ENCODE measurements at regions not wholly inside any gene's neighbourhood (a gene's known extent, or its start where the extent isn't known, plus 50 kb on each side); places are given as distances from the start of the nearest gene placed in this dataset.

DNA sequence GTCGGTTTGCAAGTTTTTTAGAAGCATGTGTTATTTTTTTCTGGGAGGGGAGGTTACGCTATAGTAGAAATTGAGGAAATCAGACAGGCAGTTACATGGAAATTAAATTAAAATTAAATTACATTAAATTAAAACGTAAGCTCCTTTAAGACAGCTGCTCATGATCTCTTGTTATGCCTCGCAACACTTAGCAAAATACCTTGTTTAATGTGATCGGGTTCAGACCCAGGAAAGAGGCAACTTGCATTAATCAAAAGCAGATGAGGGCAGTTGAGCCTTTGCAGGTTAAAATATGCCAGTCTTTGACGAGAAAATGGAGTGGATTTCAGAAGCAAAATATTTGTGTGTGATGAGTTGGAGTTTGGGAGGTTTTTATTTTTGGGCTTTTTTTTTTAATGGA is 651.8 kb downstream of the INHBA start:
- TF ChIP-seq POLR2A (IDR thresholded peaks at IDR 0.05; ENCODE audit: low read length) (no peak), RFX5 (IDR thresholded peaks at IDR 0.05) (no peak), CTCF (IDR thresholded peaks at IDR 0.05) (no peak), HOXA7 (CRISPR knock-in tag; IDR thresholded peaks at IDR 0.05) (no peak), ATOH8 (CRISPR knock-in tag; IDR thresholded peaks at IDR 0.05; ENCODE audit: low read depth) (no peak), HDAC2 (IDR thresholded peaks at IDR 0.05) (no peak), MYC (IDR thresholded peaks at IDR 0.05; ENCODE audit: borderline replicate concordance, low read length) (no peak), EP300 (IDR thresholded peaks at IDR 0.05) (no peak), ZFP36 (IDR thresholded peaks at IDR 0.05; ENCODE audit: borderline replicate concordance, partially characterized antibody) (no peak), KDM5A (IDR thresholded peaks at IDR 0.05) (no peak), TP53 (CRISPR knock-in tag; IDR thresholded peaks at IDR 0.05) (no peak), RAD21 (conservative IDR thresholded peaks at IDR 0.05 in 1 of 2, IDR thresholded peaks at IDR 0.05 in 1 of 2) (no peak)
- TF ChIP-seq, protein P1, sequence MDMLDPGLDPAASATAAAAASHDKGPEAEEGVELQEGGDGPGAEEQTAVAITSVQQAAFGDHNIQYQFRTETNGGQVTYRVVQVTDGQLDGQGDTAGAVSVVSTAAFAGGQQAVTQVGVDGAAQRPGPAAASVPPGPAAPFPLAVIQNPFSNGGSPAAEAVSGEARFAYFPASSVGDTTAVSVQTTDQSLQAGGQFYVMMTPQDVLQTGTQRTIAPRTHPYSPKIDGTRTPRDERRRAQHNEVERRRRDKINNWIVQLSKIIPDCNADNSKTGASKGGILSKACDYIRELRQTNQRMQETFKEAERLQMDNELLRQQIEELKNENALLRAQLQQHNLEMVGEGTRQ (IDR thresholded peaks at IDR 0.05) = no peak
- TF ChIP-seq, protein P2, sequence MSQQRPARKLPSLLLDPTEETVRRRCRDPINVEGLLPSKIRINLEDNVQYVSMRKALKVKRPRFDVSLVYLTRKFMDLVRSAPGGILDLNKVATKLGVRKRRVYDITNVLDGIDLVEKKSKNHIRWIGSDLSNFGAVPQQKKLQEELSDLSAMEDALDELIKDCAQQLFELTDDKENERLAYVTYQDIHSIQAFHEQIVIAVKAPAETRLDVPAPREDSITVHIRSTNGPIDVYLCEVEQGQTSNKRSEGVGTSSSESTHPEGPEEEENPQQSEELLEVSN (IDR thresholded peaks at IDR 0.05; ENCODE audit: borderline replicate concordance, low read depth) = no peak

All from A549 (cell line).